Loucy (cell line): ENCODE measurements at regions not wholly inside any gene's neighbourhood (a gene's known extent, or its start where the extent isn't known, plus 50 kb on each side); places are given as distances from the start of the nearest gene placed in this dataset.

ENCODE experiments used
- CTCF ChIP-seq: fragments of 200-600 bp; sonication (generic); conservative IDR thresholded peaks from 2 replicates; pipeline ENCODE4 v1.5.1; 2014; ENCODE audit warnings: mild to moderate bottlenecking, antibody characterized with exemption, low read length
- EZH2phosphoT487 ChIP-seq: fragments of 200-600 bp; IDR thresholded peaks from 2 replicates; pipeline ENCODE4 v1.6.1; 2018; ENCODE audit warnings: antibody characterized with exemption, mild to moderate bottlenecking, moderate library complexity, borderline replicate concordance

- TF ChIP-seq CTCF (peak; percentile 36; the same call in 1 of the 2 replicates), EZH2phosphoT487 (no peak)
Observed at GRCh38 chr3:28915741-28916500, 364.9 kb upstream of the RBMS3 start.
